ENCODE measurements at regions not wholly inside any gene's neighbourhood (a gene's known extent, or its start where the extent isn't known, plus 50 kb on each side); places are given as distances from the start of the nearest gene placed in this dataset.
A peak's percentile ranks its signal among the peaks of the same experiment; 100 is the strongest.

GRCh38 chr6:108778421-108779186 is 69.6 kb upstream of the ARMC2 start:
- no peak for DNase-seq (ENCODE audit: low read depth in 2 of 2)

- DNase-seq (ENCODE audit: low read depth in 2 of 2) = no peak
Observed at GRCh38 chr6:108779536-108780275, 68.5 kb upstream of the ARMC2 start.

GRCh38 chr6:108780784-108781183 is 67.4 kb upstream of the ARMC2 start:
- no peak for DNase-seq (ENCODE audit: low read depth in 2 of 2)

GRCh38 chr6:108781419-108782100 is 66.7 kb upstream of the ARMC2 start:
- DNase-seq (ENCODE audit: low read depth in 2 of 2) = no peak

- peak; percentile 52 to 72 for DNase-seq (ENCODE audit: low read depth in 2 of 2)
Observed at GRCh38 chr6:108782179-108783041, 65.8 kb upstream of the ARMC2 start.

GRCh38 chr6:108785653-108786052 is 62.6 kb upstream of the ARMC2 start:
- DNase-seq (ENCODE audit: low read depth in 2 of 2) = no peak

- DNase-seq (ENCODE audit: low read depth in 2 of 2) = no peak
Observed at GRCh38 chr6:108788416-108788815, 59.8 kb upstream of the ARMC2 start.

- DNase-seq (ENCODE audit: low read depth in 2 of 2) = no peak
Observed at GRCh38 chr6:108789475-108789874, 58.7 kb upstream of the ARMC2 start.

GRCh38 chr6:108791700-108792099 is 56.5 kb upstream of the ARMC2 start:
- DNase-seq (ENCODE audit: low read depth in 2 of 2) = no peak

GRCh38 chr6:108793516-108794251 is 54.5 kb upstream of the ARMC2 start:
- DNase-seq (ENCODE audit: low read depth in 2 of 2) = no peak

- DNase-seq (ENCODE audit: low read depth in 2 of 2) = no peak
Observed at GRCh38 chr6:108795122-108795521, 53.1 kb upstream of the ARMC2 start.

GRCh38 chr6:108795814-108796213 is 52.4 kb upstream of the ARMC2 start:
- DNase-seq (ENCODE audit: low read depth in 2 of 2) = no peak

- no peak for DNase-seq (ENCODE audit: low read depth in 2 of 2)
Observed at GRCh38 chr6:108796875-108797274, 51.3 kb upstream of the ARMC2 start.

GRCh38 chr6:108797951-108798669 is 50.1 kb upstream of the ARMC2 start:
- DNase-seq (ENCODE audit: low read depth in 2 of 2) = no peak

All from stimulated activated CD4-positive, alpha-beta T cell treated with anti-CD3 and anti-CD28 coated beads, Interleukin-12 subunit alpha, Interleukin-12 subunit beta, amount 100 ng/mL, for 24 hours (primary cell).